Glomerular endothelial cell (primary cell): ENCODE measurements at regions not wholly inside any gene's neighbourhood (a gene's known extent, or its start where the extent isn't known, plus 50 kb on each side); places are given as distances from the start of the nearest gene placed in this dataset.

Experiments used
- DNase-seq: peaks from one replicate; pipeline ENCODE4 v3.0.0-alpha.2; 2011; ENCODE audit warnings: low read depth, low spot score; ENCODE audit errors: extremely low read depth

DNA sequence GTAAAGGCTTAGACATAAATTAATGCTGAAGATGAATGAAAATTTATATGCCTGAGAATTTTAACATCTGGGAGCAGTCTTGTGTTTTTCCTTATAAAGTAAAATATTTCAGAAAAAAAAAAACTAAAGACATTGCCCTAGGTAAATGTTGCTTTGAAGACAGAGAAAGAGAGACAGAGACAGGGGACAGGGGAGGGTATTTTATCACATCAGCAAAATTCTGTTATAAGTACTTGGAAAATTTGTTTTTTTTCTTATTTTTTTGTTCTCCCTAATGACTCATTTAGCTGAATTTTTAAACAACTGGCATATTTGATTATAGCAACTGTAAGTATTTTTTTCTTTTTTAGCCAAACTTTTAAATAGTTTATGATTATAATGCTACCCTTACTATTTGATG lies 1540.6 kb upstream of the GBE1 start:
- no peak for DNase-seq

DNA sequence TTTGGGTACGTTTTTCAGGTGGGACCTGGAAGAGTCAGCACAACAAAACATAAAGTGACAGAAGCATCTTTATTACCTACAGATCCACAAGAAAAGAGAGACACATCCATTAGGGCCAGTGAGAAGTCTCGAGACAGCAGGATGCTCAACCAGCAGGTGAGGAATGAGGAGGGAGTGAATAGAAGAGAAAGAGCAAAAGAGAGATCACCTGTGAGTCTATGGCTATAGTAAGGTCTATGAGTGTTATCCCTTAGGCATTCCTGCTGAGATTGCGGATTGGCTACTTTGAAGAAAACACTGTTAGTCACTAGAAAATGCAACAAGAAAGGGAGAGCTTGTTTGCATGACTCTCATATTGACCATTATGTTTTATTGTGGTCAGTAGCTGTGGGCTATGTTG lies 1556.2 kb upstream of the GBE1 start:
- no peak for DNase-seq

DNA sequence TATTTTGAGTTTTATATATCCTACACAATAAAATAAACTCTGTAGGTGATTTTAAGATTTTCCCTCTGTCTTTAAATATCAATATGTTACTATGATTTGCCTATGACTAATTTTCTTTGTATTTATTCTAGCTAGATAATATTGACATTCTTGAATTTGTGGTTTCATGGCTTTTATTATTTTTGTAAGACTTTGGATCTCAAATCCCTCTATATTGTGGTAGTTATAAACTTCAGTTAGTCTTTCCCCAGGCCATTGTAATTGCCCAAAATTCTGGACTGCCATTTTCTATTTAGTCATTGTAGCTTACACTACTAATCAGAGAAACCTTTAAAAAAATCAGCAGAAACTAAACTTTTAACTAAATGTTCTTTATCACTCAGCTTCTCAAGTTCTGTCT lies 1559.3 kb upstream of the GBE1 start:
- no peak for DNase-seq

DNA sequence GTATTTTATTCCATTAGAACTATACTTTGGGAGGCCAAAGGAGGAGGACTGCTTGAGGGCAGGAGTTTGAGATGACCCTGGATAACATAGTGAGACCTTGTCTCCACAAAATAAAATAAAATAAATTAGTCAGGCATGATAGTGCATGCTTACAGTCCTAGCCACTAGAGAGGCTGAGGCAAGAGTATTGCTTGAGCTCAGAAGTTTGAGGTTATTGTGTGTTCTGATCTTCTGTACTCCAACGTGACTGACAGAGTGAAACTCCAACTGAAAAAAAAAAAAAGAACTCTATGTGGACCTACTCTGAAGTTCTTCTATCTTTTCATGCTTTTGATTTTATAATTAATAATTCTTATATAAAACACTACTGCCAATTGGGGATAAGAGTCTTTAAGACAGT lies 1560.0 kb upstream of the GBE1 start:
- no peak for DNase-seq

DNA sequence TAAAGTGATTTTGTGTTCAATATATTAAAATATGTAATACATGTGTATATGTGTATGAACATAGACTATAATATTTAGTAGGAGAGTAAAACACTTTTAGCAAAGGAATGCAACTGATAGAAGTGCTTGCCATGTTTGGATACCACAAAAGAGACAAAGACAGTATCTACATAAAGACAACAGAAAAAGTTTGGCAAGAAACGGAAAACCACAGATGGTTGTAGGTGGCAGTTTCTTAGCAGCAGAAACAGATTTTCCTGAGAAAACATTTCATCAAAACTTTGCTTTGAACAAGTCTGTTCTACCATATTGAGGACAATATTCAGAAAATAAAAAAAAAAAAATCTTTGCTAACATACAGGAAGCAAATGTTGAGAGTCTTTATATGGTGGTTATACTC lies 1560.4 kb upstream of the GBE1 start:
- no peak for DNase-seq

DNA sequence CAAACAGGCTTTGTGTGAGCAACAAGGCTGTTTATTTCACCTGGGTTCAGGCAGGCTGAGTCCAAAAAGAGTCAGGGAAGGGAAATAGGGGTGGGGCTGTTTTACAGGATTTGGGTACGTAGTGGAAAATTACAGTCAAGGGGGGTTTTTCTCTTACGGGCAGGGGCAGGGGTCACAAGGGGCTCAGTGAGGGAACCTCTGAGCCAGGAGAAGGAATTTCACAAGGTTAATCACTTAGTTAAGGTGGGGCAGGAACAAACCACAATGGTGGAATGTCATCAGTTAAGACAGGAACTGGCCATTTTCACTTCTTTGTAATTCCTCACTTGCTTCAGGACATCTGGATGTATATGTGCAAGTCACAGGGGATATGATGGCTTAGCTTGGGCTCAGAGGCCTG lies 1592.8 kb upstream of the GBE1 start:
- no peak for DNase-seq

DNA sequence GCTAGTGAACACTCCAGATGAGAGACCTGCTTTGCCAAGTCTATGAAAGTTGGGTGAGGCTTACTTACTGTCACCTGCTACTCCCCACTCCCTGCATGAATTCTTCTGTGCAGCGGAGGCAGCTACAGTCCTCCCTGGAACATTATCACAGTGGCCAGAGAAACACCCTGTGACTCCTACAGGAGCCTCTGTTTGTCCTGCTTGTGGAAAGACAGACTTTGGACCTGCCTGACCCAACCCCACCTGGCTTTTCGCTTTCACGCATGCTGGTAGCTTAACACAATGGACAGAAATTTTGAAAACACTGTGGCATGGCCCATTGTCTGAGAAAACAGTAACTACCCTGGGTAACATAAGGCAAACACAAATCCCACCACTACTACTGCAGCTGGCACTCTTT lies 1565.5 kb upstream of the CADM2 start:
- DNase-seq: no peak

DNA sequence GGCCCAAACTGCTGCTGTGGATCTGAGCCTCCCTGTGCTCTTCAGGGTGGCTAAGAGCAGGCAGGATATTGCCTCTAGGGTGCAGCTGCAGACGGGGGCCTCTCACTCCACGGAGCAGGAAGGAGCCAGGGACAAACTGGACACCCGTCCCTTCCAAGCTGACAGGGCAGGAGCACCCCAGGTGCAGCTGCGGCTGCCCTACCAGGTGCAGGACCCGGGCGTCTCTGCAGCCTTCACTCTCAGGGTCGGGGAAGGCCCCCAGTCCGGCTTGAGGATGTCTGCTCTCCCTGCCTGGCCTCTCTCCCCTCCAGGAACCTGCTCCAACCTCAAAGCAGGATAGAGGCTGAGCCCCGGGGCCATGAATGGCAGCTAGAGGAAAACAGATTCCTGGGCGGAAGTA lies 1554.9 kb upstream of the CADM2 start:
- DNase-seq: no peak

DNA sequence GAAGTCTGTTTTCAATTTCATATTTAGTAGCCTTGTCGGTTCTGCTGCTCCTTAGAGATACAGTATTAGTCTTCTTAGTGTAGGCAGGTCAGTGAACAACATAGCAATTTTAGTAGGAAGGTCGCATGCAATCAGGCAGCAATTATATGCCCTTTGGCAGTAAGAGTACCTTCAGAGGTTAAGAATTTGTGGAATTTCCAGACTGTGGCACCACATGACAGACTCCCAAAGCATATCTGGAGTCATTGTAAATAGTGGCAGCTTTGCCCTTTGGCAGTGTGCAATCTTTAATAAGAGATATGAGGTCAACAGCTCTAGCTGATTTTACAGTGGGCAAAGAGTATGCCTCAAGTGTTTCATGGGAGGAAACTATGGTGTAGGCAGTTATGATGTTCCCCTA lies 1532.5 kb upstream of the CADM2 start:
- no peak for DNase-seq

DNA sequence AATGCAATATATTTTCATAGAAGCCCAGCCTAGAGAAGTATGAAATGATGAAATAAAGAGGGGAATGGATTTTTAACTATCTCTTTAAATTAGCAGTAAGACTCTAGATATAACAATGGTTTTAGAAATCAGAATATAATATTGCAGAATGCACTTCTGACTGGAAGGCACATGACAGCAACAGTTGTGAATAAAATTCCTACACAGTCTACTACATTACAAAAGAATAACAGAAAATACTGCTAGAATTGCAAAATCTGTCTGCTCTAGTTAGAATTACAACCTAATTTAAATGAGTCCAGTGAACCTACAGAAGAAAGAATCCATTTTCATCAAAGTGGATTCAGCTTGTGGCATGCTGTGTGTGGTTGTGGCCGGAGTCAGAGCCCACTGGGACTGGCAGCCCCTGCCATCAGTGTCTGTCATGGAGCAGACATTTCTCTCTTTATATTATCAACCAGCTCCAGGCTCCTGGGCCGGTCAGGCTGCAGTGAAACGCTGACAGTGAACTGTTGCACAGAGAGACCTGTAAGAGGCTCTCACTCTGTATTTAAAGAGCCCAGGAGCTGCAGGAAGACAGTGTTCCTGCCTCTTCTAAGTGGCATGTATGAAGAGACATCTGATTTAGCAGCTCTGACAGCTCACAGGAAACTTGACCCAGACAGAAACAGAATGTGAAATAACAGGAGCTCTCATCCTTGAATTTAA lies 1523.8 kb upstream of the CADM2 start:
- DNase-seq: no peak

DNA sequence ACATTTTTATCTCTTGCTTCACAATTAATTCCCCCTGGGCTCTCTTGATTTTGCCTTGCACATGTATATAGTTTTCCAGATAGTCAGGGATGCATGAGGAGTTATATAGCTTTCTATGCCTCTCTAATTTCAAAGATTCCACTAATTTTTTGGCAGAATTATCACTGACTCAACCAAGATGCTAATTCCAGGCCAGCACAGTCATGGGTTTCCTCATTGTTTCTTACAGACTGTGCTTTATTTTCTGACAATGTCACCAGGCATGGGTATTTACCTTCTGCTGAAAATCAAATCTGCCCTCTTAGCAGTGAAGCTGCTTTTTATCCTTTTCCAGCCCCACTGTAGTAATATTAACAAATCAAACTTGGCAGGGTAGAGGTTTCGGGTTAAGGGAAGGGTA lies 1520.6 kb upstream of the CADM2 start:
- DNase-seq: no peak

DNA sequence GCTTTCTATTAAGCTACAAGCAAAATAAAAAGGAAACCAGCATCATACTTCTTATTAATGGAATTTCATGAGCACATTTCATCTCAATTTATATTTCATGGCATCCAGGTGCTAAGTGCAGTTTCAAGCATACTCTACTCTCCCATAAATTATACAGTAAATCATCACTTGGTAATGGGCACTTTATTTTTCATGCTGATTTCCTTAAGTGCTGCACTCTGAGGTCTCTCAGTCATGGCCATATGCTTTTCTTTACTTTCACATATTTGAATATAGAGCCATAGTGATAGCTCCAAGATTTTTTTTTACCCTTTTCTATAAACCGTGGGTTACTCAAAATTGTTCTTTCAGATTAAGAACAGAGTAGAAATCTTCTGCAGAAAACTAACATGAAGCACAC lies 1505.7 kb upstream of the CADM2 start:
- no peak for DNase-seq

DNA sequence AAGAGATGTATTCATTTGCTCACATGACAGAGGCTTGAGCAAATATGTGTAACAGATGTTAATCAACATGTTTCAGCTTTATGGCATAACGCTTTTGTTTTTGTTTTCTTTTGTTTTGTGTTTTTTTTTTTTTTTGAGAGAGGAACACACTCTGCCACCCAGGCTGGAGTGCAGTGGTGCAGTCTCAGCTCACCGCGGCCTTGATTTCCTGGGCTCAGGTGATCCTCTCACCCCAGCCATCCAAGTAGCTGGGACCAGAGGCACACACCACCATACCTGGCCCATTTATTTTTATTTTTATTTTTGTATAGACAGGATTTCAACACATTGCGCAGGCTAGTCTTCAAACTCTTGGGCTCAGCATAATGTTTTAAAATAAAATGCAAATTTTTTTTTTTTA lies 1504.4 kb upstream of the CADM2 start:
- no peak for DNase-seq

DNA sequence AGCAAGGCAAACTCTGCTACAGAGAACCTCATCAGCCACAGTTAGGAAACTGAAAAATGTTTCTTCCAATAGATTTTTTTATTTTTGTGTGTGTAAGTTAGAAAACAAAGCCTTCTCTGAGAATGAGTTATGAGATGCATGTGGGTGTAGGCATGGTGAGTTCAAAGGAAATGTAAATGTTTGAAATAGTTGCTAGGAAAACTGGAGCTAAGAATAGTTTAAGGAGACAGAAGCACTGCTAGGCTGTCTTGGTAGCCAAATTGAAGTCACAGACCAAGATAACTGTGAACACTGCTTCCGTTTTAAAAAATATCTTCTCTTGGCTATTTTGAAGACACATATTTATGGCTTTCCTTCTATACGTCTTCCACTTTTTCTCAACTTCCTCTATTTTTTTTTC lies 1501.2 kb upstream of the CADM2 start:
- no peak for DNase-seq

DNA sequence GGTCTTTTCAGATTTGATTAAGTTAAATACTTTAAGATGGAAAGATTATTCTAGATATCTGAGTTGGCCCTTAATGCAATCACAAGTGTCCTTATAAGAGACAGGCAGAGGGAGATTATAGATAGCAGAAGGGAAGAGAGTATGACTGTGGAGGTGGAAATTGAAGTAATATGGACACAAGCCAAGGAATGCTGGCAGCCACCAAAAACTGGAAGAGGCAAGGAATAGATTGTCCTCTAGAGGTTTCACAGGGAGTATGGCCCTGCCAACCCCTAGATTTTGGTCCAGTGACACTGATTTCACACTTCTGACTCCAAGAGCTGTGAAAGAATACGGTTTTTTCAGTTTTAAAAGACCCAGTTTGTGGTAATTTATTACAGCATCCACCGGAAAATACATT lies 1498.7 kb upstream of the CADM2 start:
- no peak for DNase-seq

DNA sequence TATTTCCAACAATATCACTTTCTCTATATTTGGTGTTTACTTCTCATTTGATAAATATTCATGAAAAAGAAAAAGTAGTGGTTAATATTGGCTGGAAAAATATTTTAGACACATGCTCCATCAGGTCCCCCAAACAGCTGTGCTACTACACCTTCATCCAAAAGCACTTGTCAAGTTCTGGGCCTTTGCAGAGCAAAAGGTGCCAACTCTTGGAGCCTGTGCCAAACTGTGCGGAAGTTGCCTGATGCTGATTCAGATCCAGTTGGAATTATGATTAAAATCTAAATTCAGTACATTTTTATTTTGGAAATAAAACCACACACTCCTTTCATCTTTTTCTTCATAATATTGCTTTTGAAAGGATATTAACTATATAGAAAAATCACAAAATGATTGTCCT lies 1497.4 kb upstream of the CADM2 start:
- no peak for DNase-seq

DNA sequence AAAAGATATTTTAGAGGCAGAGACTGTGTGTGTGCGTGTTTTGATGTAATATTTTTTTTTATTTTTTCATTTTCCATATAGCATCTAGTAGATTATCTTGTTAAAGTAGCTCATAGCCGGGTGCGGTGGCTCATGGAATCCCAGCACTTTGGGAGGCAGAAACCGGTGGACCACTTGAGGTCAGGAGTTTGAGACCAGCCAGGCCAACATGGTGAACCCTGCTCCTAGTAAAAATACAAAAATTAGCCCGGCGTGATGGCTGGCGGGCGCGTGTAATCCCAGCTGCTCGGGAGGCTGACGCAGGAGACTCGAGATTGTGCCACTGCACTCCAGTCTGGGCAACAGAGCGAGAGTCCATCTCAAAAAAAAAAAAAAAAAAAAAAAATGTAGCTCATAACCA lies 1481.2 kb upstream of the CADM2 start:
- DNase-seq: no peak

DNA sequence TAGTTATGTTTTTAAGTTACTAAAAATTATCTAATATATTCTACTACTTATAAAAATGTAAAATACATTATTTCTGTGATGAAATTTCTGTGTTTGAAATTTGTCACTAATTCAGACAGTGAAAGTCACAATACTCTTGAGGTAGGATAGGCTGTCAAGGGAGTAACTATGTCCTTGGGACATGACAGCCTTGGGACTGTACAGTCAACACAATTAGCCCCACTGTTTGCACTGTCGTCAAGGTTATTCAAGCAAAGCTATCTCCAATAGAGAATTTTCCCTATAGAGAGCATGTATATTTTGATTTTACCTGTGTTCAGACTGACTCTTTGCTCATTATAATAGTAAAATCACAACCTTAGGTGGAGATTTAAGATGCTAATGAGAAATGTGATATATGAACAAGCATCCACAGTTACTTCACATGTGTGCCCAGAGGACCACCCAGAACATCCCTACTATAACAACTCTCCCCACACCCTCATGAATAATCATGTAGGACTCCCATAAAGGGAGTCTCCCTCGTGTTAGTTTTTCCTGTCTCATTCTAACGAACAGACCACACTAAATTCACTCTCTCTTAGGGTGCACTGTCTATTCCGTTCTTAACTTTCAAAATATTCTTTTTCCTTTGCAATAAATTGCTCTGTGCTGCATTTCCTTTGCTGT lies 1476.3 kb upstream of the CADM2 start:
- DNase-seq: no peak

DNA sequence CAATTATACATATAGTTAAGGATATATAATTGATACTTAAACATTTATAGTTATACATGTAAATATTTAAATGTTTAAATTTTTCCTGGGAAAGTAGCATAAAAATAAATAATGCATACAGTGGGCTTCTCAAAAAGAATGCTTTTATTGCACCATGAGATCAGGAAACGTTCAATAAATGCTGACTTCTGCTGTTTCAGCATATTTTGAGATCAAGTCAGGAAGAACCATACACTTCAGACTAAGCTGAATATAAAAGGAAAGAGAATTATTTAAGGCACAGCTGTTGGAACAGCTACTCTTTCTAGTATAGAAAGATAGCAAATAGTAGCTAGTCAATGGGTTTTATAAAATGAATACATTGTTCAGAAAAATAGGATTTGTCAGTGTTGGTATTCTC lies 1462.3 kb upstream of the CADM2 start:
- no peak for DNase-seq

DNA sequence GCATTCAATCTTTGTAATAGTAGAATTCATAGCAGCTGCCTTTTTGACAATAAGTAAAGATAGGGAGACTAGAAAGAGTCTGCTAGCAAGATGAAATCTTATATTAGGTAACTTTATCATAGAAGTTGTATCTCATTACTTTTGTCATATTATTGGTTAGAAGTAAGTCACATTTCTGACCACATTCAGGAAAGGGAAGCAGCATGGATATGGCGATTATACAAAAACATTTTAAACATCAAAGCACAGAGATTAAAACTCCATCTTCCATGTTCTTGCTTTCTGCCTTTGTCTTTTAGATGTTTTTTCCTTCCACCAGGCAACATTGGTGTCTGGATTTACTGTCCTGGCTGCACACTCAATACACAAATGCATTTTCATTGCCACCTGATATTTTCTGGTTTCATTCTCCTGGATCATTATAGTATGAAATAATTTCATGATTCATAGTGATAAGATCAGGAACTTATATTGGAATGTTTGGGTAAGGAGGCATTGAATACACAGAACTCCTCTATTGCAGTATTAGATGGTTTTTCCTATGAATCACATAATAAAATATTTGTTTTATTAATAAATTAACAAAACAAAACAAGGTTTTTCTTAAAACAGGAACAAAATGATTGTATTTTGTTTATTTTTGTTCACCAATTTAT lies 1460.3 kb upstream of the CADM2 start:
- no peak for DNase-seq

DNA sequence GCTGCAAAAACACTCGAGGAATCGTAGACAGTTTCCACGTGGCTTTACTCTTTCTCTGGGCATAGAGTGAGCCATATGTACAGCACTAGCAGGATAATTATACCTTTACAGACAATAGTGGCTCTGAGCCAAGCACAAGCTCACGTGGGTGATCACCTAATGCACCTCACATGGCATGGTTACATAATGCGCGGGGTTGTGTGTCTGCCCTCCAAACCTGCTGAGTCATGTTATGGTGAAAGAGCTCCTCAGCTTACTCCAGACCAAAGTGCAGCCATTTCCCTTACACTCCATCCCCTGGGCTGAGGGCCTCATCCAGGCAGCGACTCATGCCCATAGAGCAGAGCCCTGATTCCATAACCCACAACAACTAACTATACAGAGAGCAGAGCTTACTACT lies 1458.4 kb upstream of the CADM2 start:
- no peak for DNase-seq

DNA sequence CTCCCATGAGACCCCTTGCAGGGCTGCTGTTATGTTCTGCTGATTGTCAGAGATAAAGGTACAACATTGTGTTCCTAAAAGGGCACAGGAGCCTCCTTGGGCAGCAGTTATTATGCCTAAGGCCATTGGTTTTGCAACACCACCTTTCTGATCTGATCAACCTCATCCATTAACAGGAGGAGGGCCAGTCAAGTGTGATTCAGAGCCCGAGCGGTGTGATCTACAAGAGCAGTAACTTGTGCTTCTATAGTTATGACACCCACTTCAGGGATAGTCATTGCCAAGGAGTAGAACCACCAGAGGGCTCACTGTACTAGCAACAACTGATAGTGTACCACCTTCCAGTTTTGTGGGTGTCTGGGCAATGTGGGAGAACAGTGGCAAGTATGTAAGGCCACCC lies 1457.9 kb upstream of the CADM2 start:
- no peak for DNase-seq
